ENCODE measurements at regions not wholly inside any gene's neighbourhood (a gene's known extent, or its start where the extent isn't known, plus 50 kb on each side); places are given as distances from the start of the nearest gene placed in this dataset.

GRCh38 chr2:157179324-157180105, 78.0 kb upstream of the GALNT5 start:
- Histone ChIP-seq H2BK20ac (ENCODE audit: low read depth, low read length) (peak overlapping the region; percentile 91), H3K14ac (replicated peaks; ENCODE audit: low read depth, low read length) (peak overlapping the region; percentile 48), H3K9me1 (ENCODE audit: insufficient read depth, low read length) (peaks cover 6% of the 10 kb centered on the region), H3K9me3 (ENCODE audit: control insufficient read depth, insufficient read depth, low read length) (no peaks in the 10 kb centered on the region), H2BK15ac (ENCODE audit: low read depth, low read length) (peak overlapping the region; percentile 89; the same call in 2 of the 3 replicates), H3K23ac (ENCODE audit: low read depth, low read length) (no peak overlapping the region), H2BK5ac (ENCODE audit: low read depth, low read length, poor library complexity, severe bottlenecking) (peak overlapping the region; percentile 29), H2BK120ac (ENCODE audit: low read depth, low read length) (peak overlapping the region; percentile 85), H3K9ac (ENCODE audit: low read depth, low read length) (no peak overlapping the region), H3K27me3 (ENCODE audit: control insufficient read depth, insufficient read depth, low read length) (no peaks in the 10 kb centered on the region), H3K56ac (ENCODE audit: extremely low read depth, insufficient read depth, low read length) (no peak overlapping the region), H2AK9ac (replicated peaks; ENCODE audit: low read depth, low read length, poor library complexity) (no peak overlapping the region), H4K5ac (ENCODE audit: low read depth, low read length) (peak overlapping the region; percentile 89), H4K8ac (ENCODE audit: low read depth in 2 of 2, low read length in 2 of 2) (peak overlapping the region; percentile 55 to 73), H3K4ac (ENCODE audit: low read depth, low read length) (peak overlapping the region; percentile 68; the same call in 1 of the 2 replicates), H4K20me1 (ENCODE audit: insufficient read depth, low read length) (no peaks in the 10 kb centered on the region), H4K91ac (ENCODE audit: insufficient read depth, low read depth, low read length) (peak overlapping the region; percentile 77), H2AK5ac (ENCODE audit: low read depth, low read length) (peak overlapping the region; percentile 84), H3K27ac (ENCODE audit: insufficient read depth, low read length) (peak overlapping the region; percentile 9; the same call in 1 of the 2 replicates), H3K36me3 (ENCODE audit: control insufficient read depth, insufficient read depth, low read length) (no peaks in the 10 kb centered on the region), H2AFZ (replicated peaks; ENCODE audit: low read length, poor library complexity) (no peak overlapping the region), H3K4me1 (ENCODE audit: control insufficient read depth, insufficient read depth, low read length) (peaks cover 15% of the 10 kb centered on the region), H3K4me3 (ENCODE audit: insufficient read depth, low read depth, low read length) (no peak overlapping the region), H3K4me2 (ENCODE audit: low read depth, low read length) (no peak overlapping the region), H3K18ac (ENCODE audit: low read depth, low read length) (peak overlapping the region; percentile 80), H3K79me1 (ENCODE audit: low read depth in 1 of 2, low read length in 2 of 2) (no peaks in the 10 kb centered on the region)
- DNase-seq, result no peak
- ATAC-seq (ENCODE audit: low read depth), result no peak
- BruUV-seq (replicated peaks), result no TSS peak
- in situ Hi-C loops (cut with MboI; ENCODE audit: low sequenced_read_pairs) (loop anchor here (5.0 to 10.0 kb wide), 2 partner anchors 285 to 852 kb away; no protein-coding TSS in a partner anchor), dilution Hi-C loops (cut with HindIII; ENCODE audit: low sequenced_read_pairs, unreplicated experiment) (no loop called here), intact Hi-C loops (cut with micrococcal nuclease) (no loop called here)
- WGBS, 2 experiments (ENCODE audit: extremely low coverage in 2 of 2, insufficient read length in 1 of 2), result no CpG with 5 or more reads among the region's 4 CpGs
- CTCF ChIA-PET, result no interaction called here
- POLR2A ChIA-PET (ENCODE audit: unreplicated experiment), result interaction anchor here (0.5 kb wide), 1 partner anchor 545 kb away, joined by 3 read pairs; no protein-coding TSS in a partner anchor
- no peak for TF ChIP-seq CTCF (conservative IDR thresholded peaks at IDR 0.05; ENCODE audit: low read depth, low read length)

Data from IMR-90 (cell line).